Left colon (tissue), 2 donors: ENCODE measurements at regions not wholly inside any gene's neighbourhood (a gene's known extent, or its start where the extent isn't known, plus 50 kb on each side); places are given as distances from the start of the nearest gene placed in this dataset.

Source experiments
- ATAC-seq: fragments of 200-7000 bp; cut with Tn5 transposase; one replicate; pipeline ENCODE4 v1.9.1; 2020; ENCODE audit warnings: mild to moderate bottlenecking, moderate library complexity
- DNase-seq, 2 donors: peaks; one replicate each; pipeline ENCODE4 v3.0.0-alpha.2; 2020
- intact Hi-C, 2 donors: fragments of 100-400 bp; cut with DNase I in 1 of 2; cut with micrococcal nuclease in 1 of 2; formaldehyde crosslinking; loops; one replicate each; pipeline versions ENCODE4 v1.11.2 to v1.14.0; 2022; cut with DNase I, micrococcal nuclease
- donor health status: DM: no; HTN: no; CAD: no.
- donor health status: DM: yes; HTN: yes; CAD: no.

DNA sequence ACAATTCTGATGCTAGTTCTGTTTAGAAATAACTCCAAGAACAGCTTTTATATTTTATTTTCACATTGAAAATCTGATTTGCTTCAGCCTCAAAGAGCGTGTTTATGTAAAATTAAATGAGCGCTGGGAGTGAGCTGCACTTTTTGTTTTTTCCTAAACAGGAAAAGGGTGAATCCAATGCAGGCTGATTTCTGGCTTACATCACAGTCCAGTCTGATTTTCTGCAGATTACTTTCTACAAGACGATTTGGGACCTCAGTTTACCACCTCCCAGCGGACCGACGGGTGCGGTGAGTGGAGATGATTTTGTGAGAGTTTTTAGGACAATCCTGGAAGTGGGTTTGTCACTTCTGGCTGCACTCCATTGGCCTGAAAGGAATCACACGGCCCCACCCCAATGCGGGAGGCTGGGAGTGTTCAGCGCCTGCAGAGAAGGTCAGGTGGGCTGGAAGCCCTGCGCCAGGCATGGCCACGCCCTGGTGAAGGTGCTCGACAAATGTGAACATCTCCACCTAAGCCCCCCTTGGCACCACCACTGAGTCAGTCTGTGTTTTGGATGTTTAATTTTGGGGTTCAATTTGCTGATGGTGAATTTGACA lies 90.1 kb downstream of the ANKRD10 start:
- intact Hi-C loops, result no loop called here
- no peak for DNase-seq
- peak; percentile 58 for ATAC-seq

DNA sequence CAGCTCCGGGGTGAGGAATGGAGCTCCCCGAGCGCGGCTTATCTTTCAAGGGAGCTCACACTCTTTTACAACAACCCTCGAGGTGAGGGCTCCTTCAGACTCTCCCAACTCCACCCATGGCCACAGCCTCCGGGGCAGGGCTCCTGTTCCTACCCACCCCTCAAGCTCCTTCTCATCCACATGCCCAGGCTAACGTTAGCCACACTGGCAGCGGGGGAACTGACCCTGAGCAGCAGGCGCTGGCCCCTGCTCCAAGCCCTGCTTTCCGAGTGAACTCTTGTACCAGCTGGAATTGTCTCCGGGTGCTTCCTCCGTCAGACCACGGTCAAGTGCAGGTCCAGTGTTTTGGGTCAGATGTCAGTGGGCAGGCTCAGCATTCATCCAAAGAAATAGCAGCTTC lies 89.4 kb downstream of the ANKRD10 start:
- no peak for DNase-seq
- intact Hi-C loops, result no loop called here
- ATAC-seq, result no peak

- DNase-seq, result no peak
- intact Hi-C loops, result no loop called here
- ATAC-seq, result no peak
These were observed 88.8 kb downstream of the ANKRD10 start for GRCh38 chr13:110826101-110826500.

GRCh38 chr13:110826861-110827672 lies 87.8 kb downstream of the ANKRD10 start:
- no peak for DNase-seq
- intact Hi-C loops, result no loop called here
- ATAC-seq, result no peak
